HEK293 (cell line): ENCODE measurements at regions not wholly inside any gene's neighbourhood (a gene's known extent, or its start where the extent isn't known, plus 50 kb on each side); places are given as distances from the start of the nearest gene placed in this dataset.

ENCODE experiments used
- CTCF ChIA-PET: fragments of 350-600 bp; formaldehyde crosslinking; extraction: SDS; loops from one replicate; lab custom pipeline; 2021; ENCODE audit warnings: antibody characterized with exemption; lab: Yijun Ruan, JAX
- POLR2A ChIA-PET: fragments of 300-600 bp; formaldehyde crosslinking; extraction: SDS; loops from one replicate; lab custom pipeline; 2020; ENCODE audit warnings: antibody characterized with exemption, inconsistent platforms; lab: Yijun Ruan, JAX
- H3K27ac ChIP-seq: fragments of 200-500 bp; sonication (Bioruptor generic); 2 replicates; pipeline ENCODE4 v1.5.1; 2014; ENCODE audit warnings: low read depth, low read length, control low read depth, inconsistent platforms; ENCODE audit errors: extremely low read depth
- H3K36me3 ChIP-seq, 2 experiments: fragments of 200-500 bp in 1 of 2; sonication (Bioruptor generic) in 1 of 2; 1 replicate in 1 of 2; 2 replicates in 1 of 2; pipeline ENCODE4 v1.5.1; 2014 to 2017; ENCODE audit warnings: inconsistent platforms in 2 of 2, low read length in 2 of 2; ENCODE audit not compliant: control insufficient read depth in 2 of 2, insufficient read depth in 1 of 2
- H3K4me1 ChIP-seq: fragments of 200-500 bp; sonication (Bioruptor generic); 2 replicates; pipeline ENCODE4 v1.5.1; 2014; ENCODE audit warnings: mild to moderate bottlenecking, low read length, inconsistent platforms; ENCODE audit not compliant: control insufficient read depth, insufficient read depth
- H3K4me3 ChIP-seq: 2 replicates; pipeline ENCODE4 v1.5.1; 2011; ENCODE audit warnings: low read depth, mild to moderate bottlenecking, control low read depth, low read length, moderate library complexity
- H3K9me3 ChIP-seq: fragments of 200-500 bp; sonication (Bioruptor generic); 2 replicates; pipeline ENCODE4 v1.5.1; 2014; ENCODE audit warnings: low read depth, low read length, inconsistent platforms; ENCODE audit not compliant: control insufficient read depth, insufficient read depth
- CTCF ChIP-seq: fragments of 450-650 bp; formaldehyde crosslinking; IDR thresholded peaks from 2 replicates; pipeline ENCODE4 v1.5.1; 2016; ENCODE audit warnings: missing biosample characterization, missing genetic modification characterization
- GFI1B ChIP-seq: fragments of 450-650 bp; formaldehyde crosslinking; IDR thresholded peaks from 2 replicates; pipeline ENCODE4 v1.5.1; 2016; ENCODE audit warnings: missing biosample characterization, missing genetic modification characterization
- KLF1 ChIP-seq: fragments of 450-650 bp; formaldehyde crosslinking; IDR thresholded peaks from 2 replicates; pipeline ENCODE4 v1.5.1; 2016; ENCODE audit warnings: missing biosample characterization, missing genetic modification characterization
- KLF8 ChIP-seq: fragments of 450-650 bp; formaldehyde crosslinking; IDR thresholded peaks from 2 replicates; pipeline ENCODE4 v1.5.1; 2016; ENCODE audit warnings: missing biosample characterization, missing genetic modification characterization
- KLF9 ChIP-seq: fragments of 450-650 bp; formaldehyde crosslinking; IDR thresholded peaks from 2 replicates; pipeline ENCODE4 v1.5.1; 2016; ENCODE audit warnings: missing biosample characterization, missing genetic modification characterization, low read depth
- OSR2 ChIP-seq: fragments of 450-650 bp; formaldehyde crosslinking; IDR thresholded peaks from 2 replicates; pipeline ENCODE4 v1.5.1; 2016; ENCODE audit warnings: missing biosample characterization, missing genetic modification characterization
- RBAK ChIP-seq: fragments of 450-650 bp; formaldehyde crosslinking; IDR thresholded peaks from 2 replicates; pipeline ENCODE4 v1.5.1; 2016; ENCODE audit warnings: missing biosample characterization, missing genetic modification characterization
- REPIN1 ChIP-seq: fragments of 450-650 bp; formaldehyde crosslinking; IDR thresholded peaks from 2 replicates; pipeline ENCODE4 v1.5.1; 2017; ENCODE audit warnings: missing biosample characterization, missing genetic modification characterization, low read depth
- ZBTB1 ChIP-seq: fragments of 450-650 bp; formaldehyde crosslinking; IDR thresholded peaks from 2 replicates; pipeline ENCODE4 v1.5.1; 2016; ENCODE audit warnings: missing biosample characterization, missing genetic modification characterization
- ZBTB20 ChIP-seq: fragments of 450-650 bp; formaldehyde crosslinking; IDR thresholded peaks from 2 replicates; pipeline ENCODE4 v1.5.1; 2016; ENCODE audit warnings: missing biosample characterization, missing genetic modification characterization
- ZBTB44 ChIP-seq: fragments of 450-650 bp; IDR thresholded peaks from 2 replicates; pipeline ENCODE4 v1.5.1; 2018; ENCODE audit warnings: missing biosample characterization, mild to moderate bottlenecking, missing genetic modification characterization
- ZEB2 ChIP-seq: fragments of 450-650 bp; formaldehyde crosslinking; IDR thresholded peaks from 2 replicates; pipeline ENCODE4 v1.5.1; 2016; ENCODE audit warnings: missing biosample characterization, missing genetic modification characterization
- ZNF148 ChIP-seq: fragments of 450-650 bp; formaldehyde crosslinking; IDR thresholded peaks from 2 replicates; pipeline ENCODE4 v1.5.0; 2017; ENCODE audit warnings: missing biosample characterization, missing genetic modification characterization, borderline replicate concordance
- ZNF169 ChIP-seq: fragments of 450-650 bp; formaldehyde crosslinking; IDR thresholded peaks from 2 replicates; pipeline ENCODE4 v1.5.1; 2016; ENCODE audit warnings: missing biosample characterization, missing genetic modification characterization
- ZNF311 ChIP-seq: fragments of 450-650 bp; formaldehyde crosslinking; IDR thresholded peaks from 2 replicates; pipeline ENCODE4 v1.5.1; 2017; ENCODE audit warnings: missing biosample characterization, missing genetic modification characterization, borderline replicate concordance
- ZNF324 ChIP-seq: fragments of 450-650 bp; formaldehyde crosslinking; IDR thresholded peaks from 2 replicates; pipeline ENCODE4 v1.5.1; 2016; ENCODE audit warnings: missing biosample characterization, missing genetic modification characterization
- ZNF366 ChIP-seq: fragments of 450-650 bp; formaldehyde crosslinking; conservative IDR thresholded peaks from 2 replicates; pipeline ENCODE4 v1.5.1; 2016; ENCODE audit warnings: missing biosample characterization, missing genetic modification characterization
- ZNF48 ChIP-seq: fragments of 450-650 bp; formaldehyde crosslinking; IDR thresholded peaks from 2 replicates; pipeline ENCODE4 v1.5.1; 2016; ENCODE audit warnings: missing biosample characterization, missing genetic modification characterization
- ZNF501 ChIP-seq: fragments of 450-650 bp; formaldehyde crosslinking; IDR thresholded peaks from 2 replicates; pipeline ENCODE4 v1.5.1; 2016; ENCODE audit warnings: missing biosample characterization, missing genetic modification characterization
- ZNF560 ChIP-seq: fragments of 450-650 bp; formaldehyde crosslinking; IDR thresholded peaks from 2 replicates; pipeline ENCODE4 v1.5.1; 2017; ENCODE audit warnings: missing biosample characterization, missing genetic modification characterization, borderline replicate concordance
- ZNF600 ChIP-seq: fragments of 450-650 bp; formaldehyde crosslinking; IDR thresholded peaks from 2 replicates; pipeline ENCODE4 v1.5.1; 2016; ENCODE audit warnings: missing biosample characterization, missing genetic modification characterization
- ZNF610 ChIP-seq: fragments of 450-650 bp; formaldehyde crosslinking; IDR thresholded peaks from 2 replicates; pipeline ENCODE4 v1.5.1; 2016; ENCODE audit warnings: missing biosample characterization, missing genetic modification characterization, borderline replicate concordance
- ZNF670 ChIP-seq: fragments of 450-650 bp; formaldehyde crosslinking; IDR thresholded peaks from 2 replicates; pipeline ENCODE4 v1.5.1; 2016; ENCODE audit warnings: missing biosample characterization, missing genetic modification characterization, low read depth
- ZNF777 ChIP-seq: fragments of 450-650 bp; formaldehyde crosslinking; IDR thresholded peaks from 2 replicates; pipeline ENCODE4 v1.5.1; 2017; ENCODE audit warnings: missing biosample characterization, missing genetic modification characterization, borderline replicate concordance
- ZSCAN16 ChIP-seq: fragments of 450-650 bp; formaldehyde crosslinking; IDR thresholded peaks from 2 replicates; pipeline ENCODE4 v1.5.1; 2016; ENCODE audit warnings: missing biosample characterization, missing genetic modification characterization

DNA sequence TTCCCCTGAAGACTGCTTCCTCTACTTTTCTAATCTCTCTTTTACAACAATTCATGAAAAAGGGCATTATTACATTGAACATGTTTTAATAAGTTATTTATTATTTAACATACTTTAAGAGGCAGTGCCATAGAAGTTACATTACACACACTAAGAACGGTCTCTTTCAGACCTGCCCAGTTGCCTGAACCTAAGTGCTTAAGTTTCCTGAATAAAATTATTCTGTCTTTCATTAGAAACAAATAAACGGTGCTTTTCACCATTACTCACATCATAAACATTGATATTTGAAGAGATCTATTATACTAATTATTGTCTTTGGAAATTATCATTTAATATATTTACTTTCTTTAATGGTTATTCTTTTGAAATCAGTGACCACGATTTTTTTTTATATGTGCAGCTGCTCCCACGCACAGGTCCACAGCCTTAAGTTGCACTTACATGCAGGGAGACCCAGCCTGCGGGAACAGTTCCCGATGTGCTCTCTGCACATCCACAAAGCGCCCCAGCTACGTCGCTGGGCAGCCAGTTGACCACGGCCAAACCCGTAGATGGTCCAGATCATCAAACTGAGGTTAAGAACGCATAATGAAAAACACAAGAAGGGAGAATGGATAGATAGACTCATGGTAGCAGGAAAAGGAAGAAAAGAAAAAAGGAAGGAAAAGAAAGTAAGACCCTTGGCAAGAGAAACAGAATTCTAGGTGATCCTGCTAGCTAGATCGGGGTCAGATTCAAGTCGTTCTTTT is 437.0 kb upstream of the MGMT start:
- peaks cover 4% of the 10 kb centered on the region; the same call in 1 of the 2 replicates for H3K4me1 ChIP-seq
- ChIA-PET POLR2A (no interaction called here), CTCF (interaction anchor here (0.5 to 3.3 kb wide), 5 partner anchors 9 to 761 kb away, joined by 3 to 37 read pairs (median 7); no protein-coding TSS in a partner anchor)
- H3K4me3 ChIP-seq: no peak overlapping the region
- H3K9me3 ChIP-seq: no peaks in the 10 kb centered on the region
- TF ChIP-seq ZSCAN16 (tag by site-specific recombination) (no peak), ZEB2 (tag by site-specific recombination) (no peak), KLF9 (tag by site-specific recombination) (no peak), ZNF366 (tag by site-specific recombination) (no peak), ZNF169 (tag by site-specific recombination) (no peak), REPIN1 (tag by site-specific recombination) (no peak), ZBTB1 (no peak), ZNF311 (tag by site-specific recombination) (no peak)
- H3K27ac ChIP-seq: no peak overlapping the region
- H3K36me3 ChIP-seq: no peaks in the 10 kb centered on the region

DNA sequence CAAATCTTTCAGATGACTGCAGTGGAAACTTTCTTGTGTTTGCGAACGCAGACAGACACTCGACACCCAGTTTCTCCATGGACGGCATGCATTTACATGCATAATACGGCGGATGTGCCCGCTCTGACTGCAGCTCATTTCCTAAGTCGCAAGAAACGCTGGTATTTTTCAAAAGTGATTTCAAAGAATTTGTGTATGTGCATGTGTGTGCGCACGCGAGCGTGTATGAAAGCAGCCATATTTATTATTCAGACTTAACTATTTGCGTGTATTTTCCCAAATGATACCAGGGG is 436.5 kb upstream of the MGMT start:
- H3K4me3 ChIP-seq: no peak overlapping the region
- no peak for TF ChIP-seq ZBTB20
- TF ChIP-seq ZNF311 (tag by site-specific recombination): no peak
- no peak for TF ChIP-seq GFI1B (tag by site-specific recombination)
- H3K4me1 ChIP-seq: peaks cover 4% of the 10 kb centered on the region; the same call in 1 of the 2 replicates
- POLR2A ChIA-PET: no interaction called here
- CTCF ChIA-PET: interaction anchor here (0.6 to 3.3 kb wide), 16 partner anchors 10 to 973 kb away, joined by 3 to 37 read pairs (median 4); no protein-coding TSS in a partner anchor
- no peak overlapping the region for H3K27ac ChIP-seq
- no peaks in the 10 kb centered on the region for H3K9me3 ChIP-seq
- no peaks in the 10 kb centered on the region for H3K36me3 ChIP-seq

DNA sequence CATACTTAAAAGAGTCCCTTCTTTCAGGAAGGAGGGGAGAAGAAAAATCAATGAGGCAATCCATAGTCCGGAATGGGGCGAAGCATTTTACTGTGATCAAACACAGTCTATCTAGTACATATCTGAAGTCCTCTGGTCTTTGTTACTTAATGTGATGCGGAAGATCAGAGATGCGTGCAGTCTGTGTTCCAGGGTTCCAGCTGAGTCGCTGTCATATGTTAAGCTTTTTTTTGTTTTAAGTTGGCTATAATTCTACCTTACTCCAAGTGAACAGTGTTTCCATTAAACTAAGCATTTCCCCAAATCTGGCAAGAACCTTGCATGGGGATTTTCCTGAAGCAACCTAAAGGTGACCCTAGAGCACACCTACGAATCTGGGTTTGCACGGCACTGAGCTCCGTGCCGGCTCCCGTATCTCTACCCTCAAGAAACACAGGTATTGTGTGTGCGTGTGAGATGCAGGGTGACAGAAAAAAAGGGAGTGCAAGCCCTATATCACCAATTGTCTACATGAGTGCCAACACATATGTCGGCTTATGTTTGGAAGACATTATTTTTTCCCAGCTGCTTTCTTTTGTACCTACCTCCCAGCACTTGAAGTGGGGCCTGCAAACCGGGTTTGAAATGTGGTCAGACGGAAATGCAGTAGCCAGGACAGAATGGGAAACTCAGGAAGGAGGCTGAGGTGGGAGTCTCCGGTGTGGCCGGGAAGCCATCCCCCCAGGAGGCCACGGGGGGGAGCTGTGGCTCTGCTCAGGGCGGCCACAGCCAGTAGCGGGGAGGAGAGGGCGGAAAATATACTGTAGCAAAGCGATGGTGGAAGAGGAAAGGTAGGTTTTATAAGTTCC is 435.8 kb upstream of the MGMT start:
- no peak overlapping the region for H3K27ac ChIP-seq
- no peak overlapping the region for H3K4me3 ChIP-seq
- no peaks in the 10 kb centered on the region for H3K9me3 ChIP-seq
- H3K36me3 ChIP-seq: no peaks in the 10 kb centered on the region
- H3K4me1 ChIP-seq: peaks cover 4% of the 10 kb centered on the region; the same call in 1 of the 2 replicates
- POLR2A ChIA-PET: no interaction called here
- CTCF ChIA-PET: interaction anchor here (0.5 to 3.3 kb wide), 28 partner anchors 11 to 972 kb away, joined by 3 to 37 read pairs (median 4); no protein-coding TSS in a partner anchor
- TF ChIP-seq ZNF777 (tag by site-specific recombination) (no peak), ZBTB44 (tag by site-specific recombination) (no peak; the same call in 1 of the 2 replicates), KLF1 (no peak), ZNF560 (tag by site-specific recombination) (no peak), ZNF148 (tag by site-specific recombination) (no peak), KLF8 (tag by site-specific recombination) (peak; percentile 63), ZNF501 (tag by site-specific recombination) (no peak), CTCF (tag by site-specific recombination) (peak; percentile 96), ZNF610 (tag by site-specific recombination) (0 out of 2 replicates have a peak, but pooled peaks have one; percentile 58), ZNF324 (tag by site-specific recombination) (no peak), OSR2 (peak; percentile 23; the same call in 1 of the 2 replicates), ZNF48 (tag by site-specific recombination) (no peak), RBAK (tag by site-specific recombination) (no peak), ZNF670 (tag by site-specific recombination) (no peak), ZNF600 (tag by site-specific recombination) (no peak)
